HepG2 (cell line): ENCODE measurements at regions not wholly inside any gene's neighbourhood (a gene's known extent, or its start where the extent isn't known, plus 50 kb on each side); places are given as distances from the start of the nearest gene placed in this dataset.
A peak's percentile ranks its signal among the peaks of the same experiment; 100 is the strongest.

Experiments used
- ATAC-seq: fragments of 200-7000 bp; cut with Tn5 transposase; 3 replicates; pipeline ENCODE4 v1.9.1; 2020; ENCODE audit warnings: mild to moderate bottlenecking, moderate library complexity
- BruUV-seq: library from RNA; stranded (reverse); fragments of 400-500 nt; replicated peaks from 2 replicates; lab custom pipeline; 2021; lab: Mats Ljungman, UMichigan
- CTCF ChIA-PET: fragments of 300-600 bp; formaldehyde crosslinking; extraction: SDS; loops from one replicate; lab custom pipeline; 2021; ENCODE audit warnings: low total read pairs, inconsistent platforms, low intra/inter-chr PET ratio; lab: Yijun Ruan, JAX
- POLR2A ChIA-PET: fragments of 350-600 bp; sonication (Branson Sonifier 250); formaldehyde crosslinking; loops from one replicate; lab custom pipeline; 2020; ENCODE audit warnings: antibody characterized with exemption, inconsistent platforms; lab: Yijun Ruan, JAX
- DNase-seq: peaks from one replicate; pipeline ENCODE4 v3.0.0-alpha.2; 2015; ENCODE audit warnings: low spot score
- FAIRE-seq: peaks from 3 replicates; lab custom pipeline; 2011; peaks lifted over from hg19 to GRCh38; lab: Jason Lieb, UNC
- H2AFZ ChIP-seq: one replicate; pipeline ENCODE4 v1.6.1; 2011; ENCODE audit warnings: low read length, inconsistent platforms
- H3K27ac ChIP-seq: fragments of 300-600 bp; 3 replicates; pipeline ENCODE4 v1.8.0; 2011; ENCODE audit warnings: mixed run types, mild to moderate bottlenecking, mixed read lengths, low read length, inconsistent platforms; ENCODE audit not compliant: insufficient read depth; ENCODE audit errors: extremely low read length
- H3K27me3 ChIP-seq, 2 experiments: fragments of 200-600 bp in 1 of 2; 2 replicates in 1 of 2; 3 replicates in 1 of 2; pipeline versions ENCODE4 v1.6.0 to v1.8.0; 2011; ENCODE audit warnings: low read length in 2 of 2, mild to moderate bottlenecking in 2 of 2, moderate library complexity in 2 of 2, inconsistent platforms in 1 of 2; ENCODE audit not compliant: insufficient read depth in 2 of 2, control insufficient read depth in 1 of 2
- H3K36me3 ChIP-seq, 2 experiments: fragments of 200-600 bp in 1 of 2; replicated peaks in 1 of 2; 2 replicates in 1 of 2; 3 replicates in 1 of 2; pipeline versions ENCODE4 v1.5.1 to v1.8.0; 2011; ENCODE audit warnings: low read length in 2 of 2, inconsistent platforms in 1 of 2; ENCODE audit not compliant: insufficient read depth in 2 of 2, control insufficient read depth in 1 of 2
- H3K4me1 ChIP-seq: 2 replicates; pipeline ENCODE4 v1.5.1; 2012; ENCODE audit warnings: low read length, inconsistent platforms; ENCODE audit not compliant: insufficient read depth
- H3K4me2 ChIP-seq: 2 replicates; pipeline ENCODE4 v1.6.0; 2011; ENCODE audit warnings: low read depth, low read length, inconsistent platforms
- H3K4me3 ChIP-seq, 3 experiments: fragments of 200-600 bp in 1 of 3; sonication (generic), shearing (Covaris generic) in 1 of 3; replicated peaks in 1 of 3; 2 replicates each; pipeline ENCODE4 v1.5.1; 2011 to 2016; ENCODE audit warnings: low read length in 3 of 3, inconsistent platforms in 2 of 3, low read depth in 2 of 3, mild to moderate bottlenecking in 2 of 3, control low read depth in 1 of 3, mixed read lengths in 1 of 3; ENCODE audit not compliant: insufficient read depth in 1 of 3
- H3K79me2 ChIP-seq: one replicate; pipeline ENCODE4 v1.6.1; 2011; ENCODE audit warnings: low read length, inconsistent platforms; ENCODE audit not compliant: insufficient read depth
- H3K9ac ChIP-seq: 2 replicates; pipeline ENCODE4 v1.6.0; 2011; ENCODE audit warnings: mild to moderate bottlenecking, low read depth, low read length, inconsistent platforms; ENCODE audit not compliant: insufficient read depth
- H3K9me3 ChIP-seq: 2 replicates; pipeline ENCODE4 v1.5.1; 2012; ENCODE audit warnings: mild to moderate bottlenecking, low read length
- H4K20me1 ChIP-seq: 2 replicates; pipeline ENCODE4 v1.6.0; 2011; ENCODE audit warnings: inconsistent platforms, mild to moderate bottlenecking, low read length, moderate library complexity; ENCODE audit not compliant: insufficient read depth
- GFI1 ChIP-seq: sonication (generic); formaldehyde crosslinking; IDR thresholded peaks from 2 replicates; pipeline ENCODE4 v1.5.0; 2020; ENCODE audit warnings: missing genetic modification reagents, mild to moderate bottlenecking, borderline replicate concordance
- ISX ChIP-seq: sonication (generic); formaldehyde crosslinking; conservative IDR thresholded peaks from 2 replicates; pipeline ENCODE4 v1.5.0; 2020; ENCODE audit warnings: missing genetic modification reagents
- RBFOX2 ChIP-seq: fragments of 200-400 bp; formaldehyde crosslinking; IDR thresholded peaks from 2 replicates; pipeline ENCODE4 v1.6.1; 2017; ENCODE audit warnings: low read depth, mild to moderate bottlenecking, low read length
- RELA ChIP-seq: sonication (generic); formaldehyde crosslinking; IDR thresholded peaks from 2 replicates; pipeline ENCODE4 v1.4.0; 2020; ENCODE audit warnings: missing genetic modification reagents
- SUZ12 ChIP-seq: fragments of 150-350 bp; IDR thresholded peaks from 2 replicates; pipeline ENCODE4 v1.6.1; 2014; ENCODE audit warnings: low read depth, low read length
- ZBTB44 ChIP-seq: sonication (generic); formaldehyde crosslinking; IDR thresholded peaks from 2 replicates; pipeline ENCODE4 v1.4.0; 2020; ENCODE audit warnings: missing genetic modification reagents
- ZMYM2 ChIP-seq: sonication (generic); formaldehyde crosslinking; IDR thresholded peaks from 2 replicates; pipeline ENCODE4 v1.8.0; 2022; ENCODE audit warnings: mild to moderate bottlenecking, missing genetic modification reagents
- ZNF333 ChIP-seq: sonication (generic); formaldehyde crosslinking; IDR thresholded peaks from 2 replicates; pipeline ENCODE4 v1.4.0; 2020; ENCODE audit warnings: mild to moderate bottlenecking, missing genetic modification reagents, borderline replicate concordance
- ZNF354B ChIP-seq: sonication (generic); formaldehyde crosslinking; IDR thresholded peaks from 2 replicates; pipeline ENCODE4 v1.8.0; 2022; ENCODE audit warnings: mild to moderate bottlenecking, missing genetic modification reagents
- ZNF614 ChIP-seq: IDR thresholded peaks from 2 replicates; pipeline ENCODE4 v1.6.1; 2018; ENCODE audit warnings: missing biosample characterization, missing genetic modification reagents, inconsistent platforms, borderline replicate concordance
- ZNF746 ChIP-seq: sonication (generic); formaldehyde crosslinking; IDR thresholded peaks from 2 replicates; pipeline ENCODE4 v1.8.0; 2022; ENCODE audit warnings: mild to moderate bottlenecking, missing genetic modification reagents
- ZSCAN22 ChIP-seq: sonication (generic); formaldehyde crosslinking; IDR thresholded peaks from 2 replicates; pipeline ENCODE4 v1.4.0; 2020; ENCODE audit warnings: mild to moderate bottlenecking, missing genetic modification reagents
- WGBS: methylation state at CpG from one replicate; pipeline ENCODE4 v1.1.6; 2017; ENCODE audit warnings: low lambda C conversion rate; 5-methylcytosine and 5-hydroxymethylcytosine counted together
- in situ Hi-C: cut with HindIII; loops from 2 replicates; pipeline ENCODE4 v1.10.0; 2017; ENCODE audit warnings: low pct_unique_long_range_greater_than_20kb; ENCODE audit not compliant: extremely low pct_ligation_motif_present
- intact Hi-C: fragments of 100-400 bp; cut with micrococcal nuclease; formaldehyde crosslinking; loops from one replicate; pipeline ENCODE4 v1.10.0; 2022; ENCODE audit not compliant: unreplicated experiment

- Histone ChIP-seq H3K4me2 (no peak overlapping the region), H3K27me3 (no peaks in the 10 kb centered on the region)
- no peak for TF ChIP-seq SUZ12
- TF ChIP-seq ZSCAN22 (CRISPR knock-in tag) = no peak
- TF ChIP-seq RELA (CRISPR knock-in tag) = no peak
- no peak for TF ChIP-seq ZBTB44
- TF ChIP-seq ZNF354B (CRISPR knock-in tag) = no peak
- no peak for TF ChIP-seq ZNF614
- TF ChIP-seq ISX (CRISPR knock-in tag) = no peak
- TF ChIP-seq RBFOX2 = no peak
- TF ChIP-seq GFI1 (CRISPR knock-in tag) = no peak
- TF ChIP-seq ZNF746 (CRISPR knock-in tag) = no peak
- TF ChIP-seq ZMYM2 (CRISPR knock-in tag) = no peak
- no peak for TF ChIP-seq ZNF333 (CRISPR knock-in tag)
- TF ChIP-seq, all 625 proteins: peak for 0
- ATAC-seq (no peak), DNase-seq (peak; percentile 5), FAIRE-seq (no peak)
- H3K36me3 ChIP-seq = no peaks in the 10 kb centered on the region
- H2AFZ ChIP-seq = no peak overlapping the region
- no TSS peak for BruUV-seq
- no peak overlapping the region for H3K9ac ChIP-seq
- ChIA-PET CTCF (no interaction called here), POLR2A (no interaction called here)
- H4K20me1 ChIP-seq = no peaks in the 10 kb centered on the region
- no peaks in the 10 kb centered on the region for H3K4me1 ChIP-seq
- intact Hi-C loops (no loop called here), in situ Hi-C loops (no loop called here)
- H3K4me3 ChIP-seq = no peak overlapping the region
- H3K9me3 ChIP-seq = no peaks in the 10 kb centered on the region
- no peaks in the 10 kb centered on the region for H3K79me2 ChIP-seq
- H3K27ac ChIP-seq = no peak overlapping the region
- 17% methylated on average over 3 of the region's 3 CpGs for WGBS
Observed at GRCh38 chr7:12770227-12770975, 83.0 kb downstream of the ARL4A start.
